CD14-positive monocyte (primary cell): ENCODE measurements at regions not wholly inside any gene's neighbourhood (a gene's known extent, or its start where the extent isn't known, plus 50 kb on each side); places are given as distances from the start of the nearest gene placed in this dataset.
A peak's percentile ranks its signal among the peaks of the same experiment; 100 is the strongest.

ENCODE experiments used
- DNase-seq, 3 donors: peaks; one replicate each; pipeline ENCODE4 v3.0.0-alpha.2; 2011 to 2022
- H2AFZ ChIP-seq: 2 replicates; pipeline ENCODE4 v1.6.0; 2012; ENCODE audit warnings: mild to moderate bottlenecking, low read depth, low read length, inconsistent platforms; ENCODE audit not compliant: insufficient read depth, poor library complexity, severe bottlenecking
- H3K27ac ChIP-seq, 2 donors: 1 replicate in 1 of 2; 2 replicates in 1 of 2; pipeline ENCODE4 v1.5.1; 2012 to 2013; ENCODE audit warnings: low read length in 2 of 2, control low read depth in 1 of 2, inconsistent platforms in 1 of 2, low read depth in 1 of 2, mild to moderate bottlenecking in 1 of 2
- H3K27me3 ChIP-seq, 2 donors: one replicate each; pipeline versions ENCODE4 v1.6.0 to v1.6.1; 2011 to 2013; ENCODE audit warnings: low read length in 2 of 2; ENCODE audit not compliant: control insufficient read depth in 2 of 2, insufficient read depth in 2 of 2
- H3K36me3 ChIP-seq, 2 donors: replicated peaks in 1 of 2; 1 replicate in 1 of 2; 2 replicates in 1 of 2; pipeline versions ENCODE4 v1.5.1 to v1.6.1; 2012 to 2013; ENCODE audit warnings: low read length in 2 of 2, control low read depth in 1 of 2, inconsistent platforms in 1 of 2, mild to moderate bottlenecking in 1 of 2; ENCODE audit not compliant: insufficient read depth in 2 of 2, control insufficient read depth in 1 of 2
- H3K4me1 ChIP-seq, 2 donors: 1 replicate in 1 of 2; 2 replicates in 1 of 2; pipeline versions ENCODE4 v1.5.1 to v1.6.1; 2012 to 2013; ENCODE audit warnings: low read length in 2 of 2, control low read depth in 1 of 2, inconsistent platforms in 1 of 2, mild to moderate bottlenecking in 1 of 2, moderate library complexity in 1 of 2; ENCODE audit not compliant: insufficient read depth in 2 of 2, control insufficient read depth in 1 of 2
- H3K4me2 ChIP-seq: replicated peaks from 2 replicates; pipeline ENCODE3; 2012; ENCODE audit warnings: low read length, moderate library complexity, mild to moderate bottlenecking; ENCODE audit not compliant: poor library complexity, severe bottlenecking; ENCODE audit errors: extremely low read depth
- H3K4me3 ChIP-seq, 3 experiments: fragments of 200-600 bp in 1 of 3; sonication (generic) in 1 of 3; replicated peaks in 1 of 3; 1 replicate in 2 of 3; 2 replicates in 1 of 3; pipeline ENCODE4 v1.5.1; 2011 to 2013; ENCODE audit warnings: low read length in 3 of 3, mild to moderate bottlenecking in 3 of 3, control low read depth in 2 of 3, low read depth in 2 of 3, inconsistent platforms in 1 of 3, moderate library complexity in 1 of 3
- H3K79me2 ChIP-seq: 2 replicates; pipeline ENCODE4 v1.6.0; 2012; ENCODE audit warnings: mild to moderate bottlenecking, control low read depth, inconsistent platforms, low read length, moderate library complexity; ENCODE audit not compliant: insufficient read depth
- H3K9ac ChIP-seq: 2 replicates; pipeline ENCODE4 v1.6.0; 2017; ENCODE audit warnings: low read length, mild to moderate bottlenecking; ENCODE audit not compliant: insufficient read depth, poor library complexity, severe bottlenecking
- H3K9me3 ChIP-seq, 2 donors: replicated peaks in 1 of 2; 1 replicate in 1 of 2; 2 replicates in 1 of 2; pipeline versions ENCODE4 v1.5.1 to v1.6.1; 2012 to 2013; ENCODE audit warnings: low read length in 2 of 2, control low read depth in 1 of 2; ENCODE audit not compliant: control insufficient read depth in 1 of 2, insufficient read depth in 1 of 2
- H4K20me1 ChIP-seq: 2 replicates; pipeline ENCODE4 v1.6.0; 2012; ENCODE audit warnings: mild to moderate bottlenecking, low read length, control low read depth, moderate library complexity; ENCODE audit not compliant: insufficient read depth
- H3K27ac Mint-ChIP-seq, 7 donors: one replicate each; pipeline ENCODE4 v1.8.0; 2020; ENCODE audit warnings: mild to moderate bottlenecking in 7 of 7, mixed read lengths in 7 of 7, moderate library complexity in 6 of 7, inconsistent platforms in 2 of 7
- H3K27me3 Mint-ChIP-seq, 3 donors: one replicate each; pipeline ENCODE4 v1.8.0; 2021 to 2022; ENCODE audit warnings: low read depth in 3 of 3, mild to moderate bottlenecking in 3 of 3, mixed read lengths in 3 of 3, moderate library complexity in 3 of 3, inconsistent platforms in 1 of 3
- H3K36me3 Mint-ChIP-seq, 2 donors: one replicate each; pipeline ENCODE4 v1.8.0; 2020; ENCODE audit warnings: mixed read lengths in 2 of 2, inconsistent platforms in 1 of 2, mild to moderate bottlenecking in 1 of 2
- H3K4me1 Mint-ChIP-seq: one replicate; pipeline ENCODE4 v1.8.0; 2020; ENCODE audit warnings: mild to moderate bottlenecking, mixed read lengths
- H3K4me3 Mint-ChIP-seq, 2 donors: one replicate each; pipeline ENCODE4 v1.8.0; 2020; ENCODE audit warnings: mild to moderate bottlenecking in 2 of 2, mixed read lengths in 2 of 2, moderate library complexity in 1 of 2
- H3K9me3 Mint-ChIP-seq, 7 donors: one replicate each; pipeline ENCODE4 v1.8.0; 2020 to 2022; ENCODE audit warnings: mixed read lengths in 7 of 7, mild to moderate bottlenecking in 6 of 7, moderate library complexity in 6 of 7, inconsistent platforms in 2 of 7
- WGBS: methylation state at CpG from one replicate; pipeline ENCODE4 v1.1.5; 2013; ENCODE audit warnings: missing lambda C conversion rate; ENCODE audit not compliant: insufficient coverage; 5-methylcytosine and 5-hydroxymethylcytosine counted together
- intact Hi-C, 2 donors: fragments of 100-400 bp; cut with micrococcal nuclease; formaldehyde crosslinking; loops; one replicate each; pipeline versions ENCODE4 v1.15.0 to v1.15.1; 2023
- TF ChIP-seq, protein P1 (sequence below): fragments of 200-600 bp; IDR thresholded peaks from one replicate; pipeline ENCODE4 v1.8.0; 2022; ENCODE audit warnings: antibody characterized with exemption, mild to moderate bottlenecking

DNA sequence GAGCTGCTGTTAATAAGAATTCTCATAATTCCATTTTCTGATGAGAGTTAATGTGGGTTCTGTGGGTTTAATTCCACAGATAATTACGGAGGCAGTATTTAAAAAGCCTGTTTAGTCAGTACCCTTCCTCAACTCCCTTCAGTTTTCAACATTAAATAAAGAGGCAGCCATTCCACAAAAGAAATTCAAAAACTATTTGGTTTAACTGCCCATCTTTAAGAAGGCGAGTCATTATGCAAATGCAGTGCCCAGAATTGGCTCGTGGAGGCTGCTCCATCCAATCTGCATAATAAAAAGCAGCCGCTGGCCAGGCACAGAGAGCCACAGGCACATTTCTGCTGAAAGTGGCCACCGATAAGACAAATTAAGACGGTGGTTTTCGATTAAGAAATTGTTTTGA is 194.4 kb upstream of the TOX3 start:
- Mint-ChIP-seq H3K4me3 (peak overlapping the region in 1 of 2 donors; percentile 70), H3K9me3 (peaks cover 0 to 5% (median 2%) of the 10 kb centered on the region in 7 donors), H3K36me3 (no peaks in the 10 kb centered on the region), H3K27me3 (peaks cover 1 to 4% (median 3%) of the 10 kb centered on the region in 3 donors), H3K4me1 (peaks cover 2% of the 10 kb centered on the region), H3K27ac (no peak overlapping the region)
- intact Hi-C loops: no loop called here
- TF ChIP-seq, protein P1, sequence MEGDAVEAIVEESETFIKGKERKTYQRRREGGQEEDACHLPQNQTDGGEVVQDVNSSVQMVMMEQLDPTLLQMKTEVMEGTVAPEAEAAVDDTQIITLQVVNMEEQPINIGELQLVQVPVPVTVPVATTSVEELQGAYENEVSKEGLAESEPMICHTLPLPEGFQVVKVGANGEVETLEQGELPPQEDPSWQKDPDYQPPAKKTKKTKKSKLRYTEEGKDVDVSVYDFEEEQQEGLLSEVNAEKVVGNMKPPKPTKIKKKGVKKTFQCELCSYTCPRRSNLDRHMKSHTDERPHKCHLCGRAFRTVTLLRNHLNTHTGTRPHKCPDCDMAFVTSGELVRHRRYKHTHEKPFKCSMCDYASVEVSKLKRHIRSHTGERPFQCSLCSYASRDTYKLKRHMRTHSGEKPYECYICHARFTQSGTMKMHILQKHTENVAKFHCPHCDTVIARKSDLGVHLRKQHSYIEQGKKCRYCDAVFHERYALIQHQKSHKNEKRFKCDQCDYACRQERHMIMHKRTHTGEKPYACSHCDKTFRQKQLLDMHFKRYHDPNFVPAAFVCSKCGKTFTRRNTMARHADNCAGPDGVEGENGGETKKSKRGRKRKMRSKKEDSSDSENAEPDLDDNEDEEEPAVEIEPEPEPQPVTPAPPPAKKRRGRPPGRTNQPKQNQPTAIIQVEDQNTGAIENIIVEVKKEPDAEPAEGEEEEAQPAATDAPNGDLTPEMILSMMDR: no peak
- DNase-seq: no peak
- 34% methylated on average over 6 of the region's 7 CpGs for WGBS
- Histone ChIP-seq H3K27me3 (no peaks in the 10 kb centered on the region), H3K36me3 (no peaks in the 10 kb centered on the region), H3K79me2 (no peaks in the 10 kb centered on the region), H4K20me1 (no peaks in the 10 kb centered on the region), H3K27ac (peak overlapping the region; percentile 41 to 46), H3K9me3 (no peaks in the 10 kb centered on the region), H2AFZ (peak overlapping the region; percentile 38), H3K9ac (no peak overlapping the region), H3K4me1 (peaks cover 0 to 10% of the 10 kb centered on the region in 2 donors), H3K4me3 (peak overlapping the region in 2 of 3 experiments; percentile 44 to 55), H3K4me2 (peak overlapping the region; percentile 63)

DNA sequence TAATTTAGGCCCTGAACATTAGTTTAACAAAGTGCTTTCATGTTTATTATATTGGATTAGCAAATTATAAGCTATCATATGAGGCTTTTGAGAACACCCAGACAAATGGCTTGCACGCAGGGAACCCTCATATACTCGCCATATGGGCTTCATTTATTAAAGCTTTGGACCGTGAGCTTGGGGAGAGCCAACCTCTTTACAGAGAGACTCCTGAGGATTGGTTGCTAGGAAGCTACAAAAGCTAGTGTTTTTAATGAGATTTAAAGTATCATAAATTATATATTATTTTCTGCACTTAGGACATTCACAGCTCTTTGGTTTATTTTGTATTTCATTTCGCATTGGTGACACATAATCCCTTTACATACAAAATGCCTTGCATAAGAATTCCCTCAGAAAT is 193.8 kb upstream of the TOX3 start:
- H3K4me3 Mint-ChIP-seq: no peak overlapping the region
- no peaks in the 10 kb centered on the region for H3K36me3 Mint-ChIP-seq
- no peaks in the 10 kb centered on the region for H3K79me2 ChIP-seq
- H3K27me3 ChIP-seq: no peaks in the 10 kb centered on the region
- no peak overlapping the region for H3K9ac ChIP-seq
- peaks cover 0 to 5% (median 2%) of the 10 kb centered on the region in 7 donors for H3K9me3 Mint-ChIP-seq
- 83% methylated on average over 1 of the region's 4 CpGs for WGBS
- no peak overlapping the region for H3K27ac ChIP-seq
- intact Hi-C loops: no loop called here
- H3K27ac Mint-ChIP-seq: no peak overlapping the region
- no peaks in the 10 kb centered on the region for H3K9me3 ChIP-seq
- H3K36me3 ChIP-seq: no peaks in the 10 kb centered on the region
- H2AFZ ChIP-seq: no peak overlapping the region
- no peak for DNase-seq
- peaks cover 0 to 10% of the 10 kb centered on the region in 2 donors for H3K4me1 ChIP-seq
- peaks cover 1 to 4% (median 3%) of the 10 kb centered on the region in 3 donors for H3K27me3 Mint-ChIP-seq
- peaks cover 2% of the 10 kb centered on the region for H3K4me1 Mint-ChIP-seq
- TF ChIP-seq, protein P1: no peak
- H3K4me3 ChIP-seq: no peak overlapping the region
- H3K4me2 ChIP-seq: no peak overlapping the region
- no peaks in the 10 kb centered on the region for H4K20me1 ChIP-seq
